Right kidney (tissue), 1 donor: ENCODE measurements at regions not wholly inside any gene's neighbourhood (a gene's known extent, or its start where the extent isn't known, plus 50 kb on each side); places are given as distances from the start of the nearest gene placed in this dataset.
"Not testable (repeated sequence)": the region's sequence is repeated elsewhere in the genome, so short reads cannot be mapped to it uniquely, and the experiment has no call there.

Experiments
- DNase-seq: peaks from one replicate; pipeline ENCODE4 v3.0.0-alpha.2; 2016

- not testable (repeated sequence) for DNase-seq
Measured at GRCh38 chr7:69106449-69106848, 491.8 kb upstream of the AUTS2 start.

DNA sequence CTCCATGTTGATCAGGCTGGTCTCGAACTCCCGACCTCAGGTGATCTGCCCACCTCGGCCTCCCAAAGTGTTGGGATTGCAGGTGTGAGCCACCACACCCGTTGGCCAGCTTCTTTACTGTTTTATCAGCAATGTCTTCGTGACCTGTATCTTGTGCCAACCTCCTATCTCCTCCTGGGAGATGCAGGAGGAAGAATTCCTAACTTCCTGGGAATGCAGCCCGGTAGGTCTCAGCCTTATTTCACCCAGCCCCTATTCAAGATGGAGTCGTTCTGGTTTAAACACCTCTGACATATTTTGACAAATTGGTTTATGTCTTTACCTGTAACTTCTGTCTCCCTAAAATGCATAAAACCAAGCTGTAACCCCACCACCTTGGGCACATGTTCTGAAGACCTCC, 491.3 kb upstream of the AUTS2 start:
- not testable (repeated sequence) for DNase-seq

DNA sequence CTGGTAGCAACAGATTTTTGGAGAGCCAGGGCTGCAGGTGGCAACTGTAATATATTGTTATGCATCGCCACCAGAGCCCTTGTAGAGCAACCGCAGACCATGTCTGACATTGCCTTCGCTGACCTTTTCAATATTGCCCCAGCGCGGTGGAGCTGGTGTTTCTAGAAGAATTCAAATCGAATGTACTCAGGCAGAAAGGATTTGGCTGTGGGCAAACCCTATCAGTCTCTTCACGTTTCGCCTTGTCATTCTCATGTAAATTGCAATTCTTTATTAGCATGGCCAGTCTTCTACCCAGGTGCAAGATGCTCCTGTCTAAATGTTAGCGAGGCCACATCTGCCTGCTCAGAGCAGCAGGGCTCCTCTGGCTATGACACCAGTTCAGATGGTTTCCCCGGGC, 490.2 kb upstream of the AUTS2 start:
- DNase-seq, result no peak

DNA sequence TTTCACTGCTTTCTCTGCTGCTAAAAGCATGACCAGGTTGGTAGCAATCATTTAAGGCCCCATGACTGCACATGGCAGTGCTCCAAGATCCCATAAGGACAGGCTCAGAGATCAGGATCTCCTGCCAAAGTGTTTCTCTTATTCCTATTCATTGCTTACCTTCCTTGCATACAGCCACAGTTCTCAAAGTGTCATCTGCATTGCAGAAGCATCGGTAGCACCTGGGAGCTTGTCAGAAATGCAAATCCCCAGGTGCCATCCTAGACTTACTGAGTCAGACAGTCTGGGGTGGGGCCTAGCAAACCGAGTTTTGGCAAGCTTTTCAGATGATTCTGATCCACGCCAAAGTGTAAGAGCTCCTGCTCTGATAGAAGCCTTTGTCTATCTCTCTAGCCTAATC, 489.0 kb upstream of the AUTS2 start:
- no peak for DNase-seq

DNA sequence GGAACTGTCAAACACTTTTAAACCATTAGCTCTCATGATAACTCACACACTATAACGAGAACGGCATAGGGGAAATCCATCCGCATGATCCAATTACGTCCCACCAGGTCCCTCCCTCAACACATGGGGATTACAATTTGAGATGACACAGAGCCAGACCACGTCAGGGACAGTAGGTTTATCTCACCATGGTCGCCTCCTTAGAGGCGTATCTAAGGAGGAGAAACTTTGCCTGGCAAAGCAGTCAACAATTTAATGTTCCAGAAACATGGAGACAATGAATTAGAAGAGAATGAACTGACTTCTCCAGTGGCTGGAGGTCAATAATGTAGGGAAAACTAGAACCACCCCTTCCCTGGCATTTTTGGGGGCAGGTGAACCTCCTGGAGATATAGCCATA, 488.4 kb upstream of the AUTS2 start:
- no peak for DNase-seq

DNA sequence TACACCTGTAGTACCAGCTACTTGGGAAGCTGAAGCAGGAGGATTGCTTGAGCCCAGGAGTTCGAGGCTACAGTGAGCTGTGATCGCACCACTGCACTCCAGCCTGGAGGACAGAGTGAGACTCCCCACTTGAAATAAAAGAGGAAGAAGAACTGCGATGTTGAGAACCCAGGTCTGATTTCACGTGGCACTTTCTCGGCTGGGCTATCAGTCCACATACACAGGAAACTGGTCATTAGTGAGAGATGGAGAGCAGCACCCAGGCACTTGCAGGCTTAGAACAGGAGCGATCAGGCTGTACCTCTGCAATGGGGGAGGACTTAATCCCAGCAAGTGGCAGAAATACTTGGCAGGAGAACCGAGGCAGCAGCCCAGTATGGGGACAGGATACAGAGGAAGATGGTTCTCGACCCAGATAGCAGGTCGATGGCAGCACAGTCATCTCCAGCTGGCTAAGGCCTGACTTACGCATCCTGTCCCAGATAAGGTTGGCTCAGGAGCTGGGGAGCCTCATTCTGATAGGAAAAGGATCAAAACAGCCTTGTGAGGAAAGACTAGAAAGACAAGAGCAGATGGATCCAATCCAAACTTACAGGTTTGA, 487.7 kb upstream of the AUTS2 start:
- DNase-seq, result no peak

DNA sequence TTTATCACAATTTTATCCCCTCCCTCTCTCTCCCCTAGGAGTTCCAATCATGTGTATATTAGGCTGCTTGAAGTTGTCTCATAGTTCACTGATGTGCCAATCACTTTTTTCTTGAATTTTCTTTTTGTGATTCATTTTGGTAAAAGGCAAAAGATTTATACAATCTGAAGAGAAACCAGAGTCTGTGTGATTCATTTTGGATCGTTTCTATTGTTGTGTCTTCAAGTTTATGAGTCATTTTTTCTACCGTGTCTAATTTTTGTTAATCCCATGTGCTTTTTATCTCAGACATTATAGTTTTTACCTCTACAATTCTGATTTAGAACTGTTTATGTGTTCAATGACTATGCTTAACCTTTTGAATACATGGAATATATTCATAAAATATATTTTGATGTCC, 483.9 kb upstream of the AUTS2 start:
- no peak for DNase-seq

DNA sequence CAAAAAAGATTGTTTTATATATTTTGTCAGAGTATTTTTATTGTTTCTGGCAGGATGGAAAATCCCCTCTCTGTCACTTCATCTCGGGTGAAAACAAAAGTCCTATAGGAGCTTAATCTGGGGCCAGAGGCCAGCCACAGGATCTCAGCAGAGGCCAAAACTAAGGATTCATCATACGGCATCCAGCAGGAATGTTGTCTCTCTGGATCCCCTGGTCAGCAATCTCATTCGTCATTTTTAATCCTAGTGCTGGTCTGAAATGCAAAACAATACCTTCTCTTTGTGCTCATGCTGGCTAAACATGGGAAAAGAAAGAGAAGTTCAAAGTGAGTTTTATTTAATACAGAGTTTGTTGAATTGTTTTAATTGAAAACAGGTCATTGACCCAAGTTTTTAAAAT, 482.5 kb upstream of the AUTS2 start:
- no peak for DNase-seq

GRCh38 chr7:69116196-69116595, 482.1 kb upstream of the AUTS2 start:
- not testable (repeated sequence) for DNase-seq

DNA sequence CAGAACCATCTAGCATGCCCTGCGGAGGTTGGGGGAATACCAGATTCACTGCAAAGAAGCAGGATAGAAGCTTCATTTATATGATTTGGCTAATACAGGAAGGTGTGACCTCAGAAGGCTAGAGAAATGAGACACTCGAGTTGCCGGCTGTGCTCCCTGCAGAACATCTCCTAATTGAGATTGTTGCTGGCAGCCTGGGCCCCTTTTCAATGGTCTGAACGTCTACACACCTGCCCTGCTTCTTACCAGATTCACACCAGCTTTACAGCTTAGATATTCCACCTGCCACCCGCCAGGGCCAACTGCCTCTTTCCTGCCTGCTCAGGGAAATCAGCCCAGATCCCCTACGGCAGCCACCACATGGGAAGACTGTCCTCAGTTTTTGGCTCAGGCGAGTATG, 475.3 kb upstream of the AUTS2 start:
- no peak for DNase-seq

DNA sequence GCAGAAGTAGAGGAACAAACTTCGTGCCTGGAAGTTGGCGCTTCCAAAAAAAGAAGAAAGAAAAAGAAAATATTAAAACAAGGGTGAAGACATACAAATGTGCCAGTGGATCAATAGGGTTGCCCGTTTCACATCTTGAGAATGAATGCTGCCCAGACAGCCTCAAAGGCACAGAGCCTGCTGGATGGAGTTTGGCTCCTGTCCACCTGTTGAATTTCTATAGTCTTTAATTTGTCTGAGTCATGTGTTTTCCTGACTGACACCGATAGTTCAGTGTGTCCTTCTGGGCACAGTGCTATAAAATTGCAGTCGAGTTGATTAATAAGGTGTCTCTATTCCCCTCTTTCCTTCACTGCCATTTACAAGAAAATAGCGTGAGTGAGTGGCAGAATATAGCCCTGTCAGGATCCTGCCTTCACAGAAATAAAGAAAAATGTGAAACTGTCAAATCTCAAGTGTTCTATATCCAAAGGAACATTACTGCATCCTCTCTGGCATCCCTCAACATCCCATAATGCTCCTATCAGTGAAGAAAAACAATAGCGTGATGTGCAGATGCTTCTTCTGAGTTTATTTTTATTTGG, 471.3 kb upstream of the AUTS2 start:
- no peak for DNase-seq

DNA sequence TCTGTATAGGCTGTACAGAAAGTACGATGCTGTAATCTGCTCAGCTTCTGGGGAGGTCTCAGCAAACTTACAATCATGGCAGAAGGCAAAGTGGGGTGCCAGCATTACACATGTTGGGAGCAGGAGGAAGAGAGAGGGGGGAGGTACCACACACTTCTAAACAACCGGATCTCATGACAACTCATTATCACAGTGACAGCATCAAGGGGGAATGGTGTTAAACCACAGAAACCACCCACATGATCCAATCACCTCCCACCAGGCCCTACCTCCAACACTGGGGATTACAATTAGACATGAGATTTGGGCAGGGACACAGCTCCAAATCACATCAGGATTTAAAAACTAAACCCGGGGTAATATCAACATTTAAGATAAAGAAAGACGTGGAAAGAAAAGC, 468.8 kb upstream of the AUTS2 start:
- DNase-seq, result no peak

DNA sequence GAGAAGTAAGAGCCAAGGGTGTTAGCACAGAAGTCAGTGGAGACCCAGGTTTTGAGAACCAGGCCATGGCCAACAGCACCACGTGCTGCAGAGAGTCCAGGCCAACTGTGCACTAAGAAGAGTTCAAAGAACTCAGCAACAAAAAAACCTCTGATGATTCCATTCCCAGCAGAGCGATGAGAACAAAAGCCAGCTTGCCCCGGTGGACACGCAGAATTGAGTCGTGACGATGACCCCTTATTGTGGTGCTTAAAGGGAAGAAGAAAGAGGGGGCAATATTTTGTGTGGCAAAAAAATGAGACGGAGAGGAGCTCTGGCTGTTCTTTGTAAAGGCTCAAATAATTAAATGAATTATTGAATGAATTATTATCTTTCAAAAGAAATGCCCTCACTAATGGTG, 468.3 kb upstream of the AUTS2 start:
- no peak for DNase-seq

DNA sequence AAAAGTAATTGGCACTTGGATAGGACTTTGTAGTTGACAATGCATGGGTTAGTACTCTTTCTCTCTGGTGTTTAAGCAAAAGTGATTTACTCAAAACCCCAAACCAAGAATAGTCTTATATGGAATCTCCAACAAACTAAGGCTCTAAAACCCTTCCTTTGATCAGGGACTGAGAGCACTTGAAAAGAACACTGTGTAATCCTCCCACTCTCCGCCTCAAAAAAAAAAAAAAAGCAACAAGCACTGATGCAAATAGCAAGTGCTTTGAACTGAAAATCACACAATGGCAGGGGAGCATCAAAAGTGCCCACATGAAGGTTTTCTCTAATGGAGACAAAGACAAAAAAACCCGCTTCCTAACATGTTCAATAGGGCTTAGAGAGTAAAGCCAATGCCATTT, 467.9 kb upstream of the AUTS2 start:
- DNase-seq, result no peak

DNA sequence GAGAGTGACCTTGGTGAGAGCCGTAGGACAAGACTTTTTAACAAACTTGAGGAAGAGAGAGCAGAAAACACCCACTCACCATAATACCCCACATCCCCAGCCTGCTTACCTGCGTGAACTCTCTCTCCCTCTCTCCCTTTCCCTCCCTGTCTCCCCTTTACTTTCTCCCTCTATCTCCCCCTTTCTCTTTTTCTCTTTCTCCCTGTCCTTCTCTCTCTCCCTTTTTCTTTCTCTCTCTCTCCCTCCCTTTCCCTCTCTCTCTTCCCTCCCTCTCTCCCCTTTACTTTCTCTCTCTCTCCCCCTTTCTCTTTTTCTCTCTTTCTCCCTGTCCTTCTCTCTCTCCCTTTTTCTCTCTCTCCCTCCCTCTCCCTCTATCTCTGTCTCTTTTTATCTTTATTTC, 464.0 kb upstream of the AUTS2 start:
- no peak for DNase-seq

GRCh38 chr7:69147631-69148030, 450.6 kb upstream of the AUTS2 start:
- DNase-seq, result no peak

DNA sequence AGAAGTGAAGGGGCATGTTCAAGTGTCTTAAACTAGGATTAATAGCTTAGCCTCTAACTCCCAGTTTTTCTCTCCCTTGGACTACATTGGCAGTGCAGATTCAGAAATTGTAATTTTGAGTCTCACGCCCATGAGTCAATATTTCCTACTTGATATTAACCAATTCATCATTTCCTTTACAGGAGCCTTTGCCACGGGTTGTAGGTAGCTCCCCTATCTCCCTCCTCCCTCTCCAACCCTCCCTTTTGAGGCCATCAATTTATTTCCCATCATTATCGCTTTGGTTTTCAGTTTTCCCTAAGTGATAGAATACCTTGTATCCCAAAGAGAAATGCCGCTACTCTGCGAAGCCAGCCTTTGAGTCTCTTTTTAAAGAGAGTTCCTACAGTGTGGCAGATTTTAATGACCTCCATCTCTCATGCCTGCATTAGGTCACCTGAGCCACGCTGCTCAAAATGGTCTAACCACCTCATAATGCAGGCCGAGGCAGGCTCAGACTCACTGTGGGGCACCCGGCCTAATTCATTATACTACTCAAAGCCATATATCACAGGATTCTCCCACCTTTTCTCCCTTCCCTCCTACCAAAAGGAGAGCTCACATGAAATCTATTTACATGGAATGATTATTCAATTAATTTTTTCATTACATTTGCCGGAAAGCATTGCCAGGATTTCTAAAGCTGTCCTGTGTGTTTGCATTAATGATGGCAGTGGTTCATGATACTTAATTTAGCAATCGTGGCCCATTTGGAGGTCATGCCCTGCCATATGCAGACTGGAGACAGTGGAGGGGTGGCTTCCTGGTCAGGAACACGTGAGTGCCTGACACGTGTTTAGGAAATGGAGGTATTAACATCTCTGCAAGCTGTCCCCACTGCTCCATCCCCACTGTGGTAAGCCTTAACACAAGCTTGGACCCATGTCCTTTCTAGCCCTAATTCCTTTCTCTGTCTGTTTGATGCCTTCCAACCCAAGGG, 448.2 kb upstream of the AUTS2 start:
- DNase-seq, result no peak

DNA sequence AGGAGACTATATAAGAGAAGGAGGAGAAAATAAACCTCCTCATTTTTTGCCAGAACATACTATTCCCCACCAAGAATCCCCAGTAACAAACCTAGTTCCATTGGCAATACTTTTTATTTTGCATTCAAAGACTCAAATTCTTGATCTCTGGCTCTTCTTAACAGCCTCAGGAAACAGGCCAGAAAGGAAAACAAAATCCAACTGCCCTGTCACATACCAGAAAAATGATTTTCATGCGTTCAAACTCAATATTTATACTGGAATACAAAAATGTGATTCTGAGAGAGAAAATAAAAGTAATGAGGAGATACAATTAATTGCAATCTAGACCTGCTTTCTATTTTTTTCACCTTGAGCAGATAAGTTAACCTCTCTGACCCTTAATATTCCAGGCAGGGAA, 435.9 kb upstream of the AUTS2 start:
- DNase-seq, result no peak

GRCh38 chr7:69162931-69163670, 435.2 kb upstream of the AUTS2 start:
- DNase-seq, result no peak

GRCh38 chr7:69166979-69167516, 431.2 kb upstream of the AUTS2 start:
- no peak for DNase-seq

- DNase-seq, result no peak
Measured at GRCh38 chr7:69169386-69169785, 428.9 kb upstream of the AUTS2 start.

DNA sequence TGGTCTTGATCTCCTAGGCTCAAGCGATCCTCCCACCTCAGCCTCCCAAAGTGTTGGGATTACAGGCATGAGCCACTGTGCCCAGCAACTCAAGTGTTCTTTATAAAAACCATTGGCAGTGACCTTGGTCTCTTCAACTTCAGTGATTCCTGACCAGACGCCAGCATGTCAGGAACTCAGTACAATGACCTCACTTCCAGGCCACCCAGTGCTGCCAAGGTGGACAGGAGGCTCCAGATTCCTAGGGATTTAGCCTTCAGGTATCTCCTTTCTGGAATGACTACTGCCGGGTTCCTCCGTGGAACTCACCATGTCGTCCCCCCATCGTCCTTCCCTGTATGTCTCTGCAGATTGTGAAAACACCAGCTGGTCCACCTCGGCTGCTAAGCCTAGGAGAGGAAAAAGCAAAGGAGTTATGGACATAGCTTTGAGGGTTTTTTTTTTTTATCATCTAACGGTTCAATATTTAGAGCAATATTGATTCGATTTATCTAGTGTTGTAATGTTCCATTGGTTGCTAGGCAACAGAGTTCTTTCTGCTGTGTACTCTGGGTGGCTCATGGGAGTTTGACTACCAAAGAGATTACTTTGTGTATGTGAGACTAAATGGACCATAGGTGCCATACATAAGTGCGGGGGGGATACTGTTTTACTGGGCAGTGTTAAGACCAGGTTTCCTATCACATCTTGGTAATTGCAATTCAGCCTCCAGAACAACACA, 425.8 kb upstream of the AUTS2 start:
- DNase-seq, result no peak
